ENCODE measurements at regions not wholly inside any gene's neighbourhood (a gene's known extent, or its start where the extent isn't known, plus 50 kb on each side); places are given as distances from the start of the nearest gene placed in this dataset.
A peak's percentile ranks its signal among the peaks of the same experiment; 100 is the strongest.
"Not testable (repeated sequence)": the region's sequence is repeated elsewhere in the genome, so short reads cannot be mapped to it uniquely, and the experiment has no call there.

DNA sequence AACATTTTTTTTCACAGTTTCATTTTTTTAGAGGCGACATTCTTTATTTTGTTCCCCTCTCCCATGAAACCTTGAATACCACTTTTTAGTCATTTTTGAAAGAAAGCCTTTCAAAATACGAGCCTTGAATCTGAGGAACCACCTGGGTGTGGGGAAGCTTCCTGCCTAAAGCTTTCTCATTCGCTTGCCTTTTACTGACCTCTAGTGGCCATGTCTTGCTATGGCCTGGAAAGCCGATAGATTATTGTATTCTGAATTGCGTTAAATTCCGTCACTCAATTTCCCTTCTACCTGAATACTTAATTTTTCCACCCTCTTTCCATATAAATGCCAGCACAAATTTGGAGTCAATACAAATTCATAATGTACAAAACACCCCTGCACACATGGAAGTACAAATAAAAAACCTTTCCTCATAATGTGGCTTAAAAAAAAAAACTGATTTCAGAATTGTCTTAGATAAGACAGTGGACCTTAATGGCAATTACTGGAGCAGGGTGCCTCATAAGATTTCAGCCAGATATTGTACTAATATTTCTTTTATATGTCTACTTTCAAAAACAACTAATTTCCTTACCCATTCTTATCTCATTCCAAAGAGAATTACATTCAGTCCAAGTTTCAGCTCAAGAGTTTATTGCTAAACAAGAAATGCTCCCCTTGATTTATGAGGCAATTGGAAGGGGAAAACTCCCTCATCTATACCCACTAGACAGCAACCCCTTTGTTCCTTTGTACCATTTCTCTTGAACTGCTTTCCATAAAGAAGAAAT lies 217.9 kb downstream of the CENPC start:
- H3K36me3 ChIP-seq (replicated peaks; ENCODE audit: insufficient read depth, low read length) = no peaks in the 10 kb centered on the region
- no peaks in the 10 kb centered on the region for H3K27me3 ChIP-seq (replicated peaks; ENCODE audit: insufficient read depth, low read length)
- peak; percentile 72 for DNase-seq
- no peak overlapping the region for H3K27ac ChIP-seq (ENCODE audit: low read length)
- H3K4me1 ChIP-seq (ENCODE audit: low read length) = no peaks in the 10 kb centered on the region
- H3K4me2 ChIP-seq (ENCODE audit: low read depth, low read length) = peak overlapping the region; percentile 28; the same call in 1 of the 2 replicates
- H4K20me1 ChIP-seq (ENCODE audit: insufficient read depth, low read length) = no peaks in the 10 kb centered on the region
- no peaks in the 10 kb centered on the region for H3K79me2 ChIP-seq (ENCODE audit: low read length)
- no peak overlapping the region; the same call in 1 of the 2 replicates for H3K9ac ChIP-seq (ENCODE audit: low read length)
- no peak overlapping the region for H3K4me3 ChIP-seq (ENCODE audit: low read length)
- no peaks in the 10 kb centered on the region for H3F3A ChIP-seq (ENCODE audit: insufficient read depth, low read length)
- TF ChIP-seq, protein P1, sequence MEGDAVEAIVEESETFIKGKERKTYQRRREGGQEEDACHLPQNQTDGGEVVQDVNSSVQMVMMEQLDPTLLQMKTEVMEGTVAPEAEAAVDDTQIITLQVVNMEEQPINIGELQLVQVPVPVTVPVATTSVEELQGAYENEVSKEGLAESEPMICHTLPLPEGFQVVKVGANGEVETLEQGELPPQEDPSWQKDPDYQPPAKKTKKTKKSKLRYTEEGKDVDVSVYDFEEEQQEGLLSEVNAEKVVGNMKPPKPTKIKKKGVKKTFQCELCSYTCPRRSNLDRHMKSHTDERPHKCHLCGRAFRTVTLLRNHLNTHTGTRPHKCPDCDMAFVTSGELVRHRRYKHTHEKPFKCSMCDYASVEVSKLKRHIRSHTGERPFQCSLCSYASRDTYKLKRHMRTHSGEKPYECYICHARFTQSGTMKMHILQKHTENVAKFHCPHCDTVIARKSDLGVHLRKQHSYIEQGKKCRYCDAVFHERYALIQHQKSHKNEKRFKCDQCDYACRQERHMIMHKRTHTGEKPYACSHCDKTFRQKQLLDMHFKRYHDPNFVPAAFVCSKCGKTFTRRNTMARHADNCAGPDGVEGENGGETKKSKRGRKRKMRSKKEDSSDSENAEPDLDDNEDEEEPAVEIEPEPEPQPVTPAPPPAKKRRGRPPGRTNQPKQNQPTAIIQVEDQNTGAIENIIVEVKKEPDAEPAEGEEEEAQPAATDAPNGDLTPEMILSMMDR (IDR thresholded peaks at IDR 0.05; ENCODE audit: low read length) = peak; percentile 86
- TF ChIP-seq EZH2 (optimal IDR thresholded peaks at IDR 0.05; ENCODE audit: low read depth, low read length) (no peak), EZH2phosphoT487 (IDR thresholded peaks at IDR 0.05; ENCODE audit: low read length) (no peak)
- H3K9me2 ChIP-seq (replicated peaks; ENCODE audit: insufficient read depth, low read length) = no peaks in the 10 kb centered on the region
- H2AFZ ChIP-seq (ENCODE audit: low read length) = peak overlapping the region; percentile 21
- no peaks in the 10 kb centered on the region for H3K9me3 ChIP-seq (replicated peaks; ENCODE audit: insufficient read depth, low read length)

DNA sequence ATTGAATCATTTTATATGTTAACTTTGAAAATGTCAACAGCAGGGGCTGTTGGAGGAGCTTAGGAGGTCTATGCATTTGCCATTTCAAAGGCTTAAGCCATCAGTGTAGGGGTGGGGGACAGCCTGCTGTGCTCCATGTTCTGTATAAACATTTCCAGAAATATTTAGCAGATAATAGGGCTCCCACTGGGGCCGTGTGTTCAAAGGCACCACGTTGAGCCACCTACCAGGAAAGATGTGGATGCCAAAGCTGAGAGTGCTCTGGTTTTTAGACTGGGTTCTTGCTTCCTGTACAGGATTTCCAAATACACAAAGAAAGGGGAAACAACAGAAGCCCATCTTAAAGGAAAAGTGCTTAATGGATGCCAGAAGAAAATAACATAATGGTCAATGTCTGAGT lies 219.5 kb downstream of the CENPC start:
- H3K9ac ChIP-seq (ENCODE audit: low read length) = no peak overlapping the region
- H3K4me2 ChIP-seq (ENCODE audit: low read depth, low read length) = no peak overlapping the region
- H4K20me1 ChIP-seq (ENCODE audit: insufficient read depth, low read length) = no peaks in the 10 kb centered on the region
- TF ChIP-seq EZH2phosphoT487 (IDR thresholded peaks at IDR 0.05; ENCODE audit: low read length) (no peak), EZH2 (optimal IDR thresholded peaks at IDR 0.05; ENCODE audit: low read depth, low read length) (no peak)
- TF ChIP-seq, protein P1 (IDR thresholded peaks at IDR 0.05; ENCODE audit: low read length) = no peak
- H3K36me3 ChIP-seq (replicated peaks; ENCODE audit: insufficient read depth, low read length) = no peaks in the 10 kb centered on the region
- H3F3A ChIP-seq (ENCODE audit: insufficient read depth, low read length) = no peaks in the 10 kb centered on the region
- no peak overlapping the region for H3K4me3 ChIP-seq (ENCODE audit: low read length)
- H3K9me3 ChIP-seq (replicated peaks; ENCODE audit: insufficient read depth, low read length) = no peaks in the 10 kb centered on the region
- H3K79me2 ChIP-seq (ENCODE audit: low read length) = no peaks in the 10 kb centered on the region
- H3K9me2 ChIP-seq (replicated peaks; ENCODE audit: insufficient read depth, low read length) = no peaks in the 10 kb centered on the region
- H2AFZ ChIP-seq (ENCODE audit: low read length) = no peak overlapping the region
- H3K4me1 ChIP-seq (ENCODE audit: low read length) = no peaks in the 10 kb centered on the region
- no peaks in the 10 kb centered on the region for H3K27me3 ChIP-seq (replicated peaks; ENCODE audit: insufficient read depth, low read length)
- DNase-seq = no peak
- no peak overlapping the region for H3K27ac ChIP-seq (ENCODE audit: low read length)

DNA sequence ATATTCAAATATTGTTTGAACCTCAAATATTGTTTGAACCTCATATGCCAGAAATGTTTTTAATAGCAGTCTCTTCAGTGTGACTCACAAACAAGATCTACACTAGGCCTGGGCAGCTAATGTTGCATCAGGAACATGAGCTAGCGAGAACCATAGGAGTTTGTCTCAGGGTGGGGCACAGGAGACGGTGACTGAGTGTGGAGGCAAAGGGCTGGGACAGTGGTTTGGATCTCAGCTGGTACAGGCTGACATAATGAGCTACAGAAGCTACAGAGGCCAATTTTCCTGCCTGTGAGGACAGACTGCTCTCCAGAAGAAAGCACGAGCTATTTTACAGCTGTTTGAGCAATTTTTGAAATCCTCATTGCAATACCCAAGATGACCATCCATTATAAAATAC lies 224.7 kb downstream of the CENPC start:
- no peaks in the 10 kb centered on the region for H3K9me2 ChIP-seq (replicated peaks; ENCODE audit: insufficient read depth, low read length)
- H3K36me3 ChIP-seq (replicated peaks; ENCODE audit: insufficient read depth, low read length) = no peaks in the 10 kb centered on the region
- no peak for DNase-seq
- H4K20me1 ChIP-seq (ENCODE audit: insufficient read depth, low read length) = no peaks in the 10 kb centered on the region
- TF ChIP-seq, protein P1 (IDR thresholded peaks at IDR 0.05; ENCODE audit: low read length) = no peak
- no peak for TF ChIP-seq EZH2phosphoT487 (IDR thresholded peaks at IDR 0.05; ENCODE audit: low read length)
- TF ChIP-seq EZH2 (optimal IDR thresholded peaks at IDR 0.05; ENCODE audit: low read depth, low read length) = no peak
- H3K4me2 ChIP-seq (ENCODE audit: low read depth, low read length) = no peak overlapping the region
- no peaks in the 10 kb centered on the region for H3K79me2 ChIP-seq (ENCODE audit: low read length)
- H3K9me3 ChIP-seq (replicated peaks; ENCODE audit: insufficient read depth, low read length) = no peaks in the 10 kb centered on the region
- no peaks in the 10 kb centered on the region for H3F3A ChIP-seq (ENCODE audit: insufficient read depth, low read length)
- no peak overlapping the region for H2AFZ ChIP-seq (ENCODE audit: low read length)
- H3K27me3 ChIP-seq (replicated peaks; ENCODE audit: insufficient read depth, low read length) = no peaks in the 10 kb centered on the region
- H3K4me3 ChIP-seq (ENCODE audit: low read length) = no peak overlapping the region
- H3K9ac ChIP-seq (ENCODE audit: low read length) = no peak overlapping the region
- H3K27ac ChIP-seq (ENCODE audit: low read length) = no peak overlapping the region
- H3K4me1 ChIP-seq (ENCODE audit: low read length) = no peaks in the 10 kb centered on the region

- not testable (repeated sequence) for H3K79me2 ChIP-seq (ENCODE audit: low read length); H3F3A ChIP-seq (ENCODE audit: insufficient read depth, low read length); H2AFZ ChIP-seq (ENCODE audit: low read length); H3K36me3 ChIP-seq (replicated peaks; ENCODE audit: insufficient read depth, low read length); DNase-seq; H4K20me1 ChIP-seq (ENCODE audit: insufficient read depth, low read length); H3K9ac ChIP-seq (ENCODE audit: low read length); H3K4me3 ChIP-seq (ENCODE audit: low read length); H3K27me3 ChIP-seq (replicated peaks; ENCODE audit: insufficient read depth, low read length); H3K9me2 ChIP-seq (replicated peaks; ENCODE audit: insufficient read depth, low read length); H3K9me3 ChIP-seq (replicated peaks; ENCODE audit: insufficient read depth, low read length); H3K4me2 ChIP-seq (ENCODE audit: low read depth, low read length); H3K4me1 ChIP-seq (ENCODE audit: low read length); H3K27ac ChIP-seq (ENCODE audit: low read length)
These were observed 225.7 kb downstream of the CENPC start for GRCh38 chr4:67319607-67320006.

DNA sequence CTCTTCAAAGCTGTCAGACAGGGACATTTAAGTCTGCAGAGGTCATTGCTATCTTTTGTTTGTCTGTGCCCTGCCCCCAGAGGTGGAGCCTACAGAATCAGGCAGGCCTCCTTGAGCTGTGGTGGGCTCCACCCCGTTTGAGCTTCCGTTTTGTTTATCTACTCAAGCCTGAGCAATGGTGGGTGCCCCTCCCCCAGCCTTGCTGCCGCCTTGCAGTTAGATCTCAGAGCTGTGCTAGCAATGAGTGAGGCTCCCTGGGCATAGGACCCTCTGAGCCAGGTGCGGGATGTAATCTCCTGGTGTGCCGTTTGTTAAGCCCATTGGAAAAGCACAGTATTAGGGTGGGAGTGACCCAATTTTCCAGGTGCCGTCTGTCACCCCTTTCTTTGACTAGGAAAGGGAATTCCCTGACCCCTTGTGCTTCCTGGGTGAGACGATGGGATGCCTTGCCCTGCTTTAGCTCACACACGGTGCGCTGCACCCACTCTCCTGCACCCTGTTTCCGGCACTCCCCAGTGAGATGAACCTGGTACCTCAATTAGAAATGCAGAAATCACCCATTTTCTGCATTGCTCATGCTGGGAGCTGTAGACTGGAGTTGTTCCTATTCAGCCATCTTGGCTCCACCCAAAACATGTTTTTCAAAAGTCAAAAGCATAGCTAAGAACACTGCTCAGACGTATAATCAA lies 244.7 kb downstream of the CENPC start:
- H4K20me1 ChIP-seq (ENCODE audit: insufficient read depth, low read length); H3K79me2 ChIP-seq (ENCODE audit: low read length); H3K27me3 ChIP-seq (replicated peaks; ENCODE audit: insufficient read depth, low read length); H3K4me2 ChIP-seq (ENCODE audit: low read depth, low read length); H3K4me3 ChIP-seq (ENCODE audit: low read length); H3K27ac ChIP-seq (ENCODE audit: low read length); H3K9ac ChIP-seq (ENCODE audit: low read length); H2AFZ ChIP-seq (ENCODE audit: low read length); H3K9me2 ChIP-seq (replicated peaks; ENCODE audit: insufficient read depth, low read length); H3K4me1 ChIP-seq (ENCODE audit: low read length); DNase-seq; H3K36me3 ChIP-seq (replicated peaks; ENCODE audit: insufficient read depth, low read length); H3K9me3 ChIP-seq (replicated peaks; ENCODE audit: insufficient read depth, low read length); H3F3A ChIP-seq (ENCODE audit: insufficient read depth, low read length): not testable (repeated sequence)

All from MM.1S (cell line).